Peyer's patch (tissue), 4 donors: ENCODE measurements at regions not wholly inside any gene's neighbourhood (a gene's known extent, or its start where the extent isn't known, plus 50 kb on each side); places are given as distances from the start of the nearest gene placed in this dataset.
A peak's percentile ranks its signal among the peaks of the same experiment; 100 is the strongest.
"Not testable (repeated sequence)": the region's sequence is repeated elsewhere in the genome, so short reads cannot be mapped to it uniquely, and the experiment has no call there.

Experiments
- DNase-seq, 3 donors: peaks; one replicate each; pipeline ENCODE4 v3.0.0-alpha.2; 2017 to 2019
- H3K27ac ChIP-seq, 4 donors: fragments of 200-600 bp; sonication (generic); one replicate each; pipeline ENCODE4 v1.5.1; 2016 to 2019
- H3K27me3 ChIP-seq, 2 donors: fragments of 200-600 bp; sonication (generic); one replicate each; pipeline ENCODE4 v1.5.1; 2019
- H3K36me3 ChIP-seq, 3 donors: fragments of 200-600 bp; sonication (generic); one replicate each; pipeline ENCODE4 v1.5.1; 2016 to 2019
- H3K4me1 ChIP-seq, 4 donors: fragments of 200-600 bp; sonication (generic); one replicate each; pipeline ENCODE4 v1.5.1; 2016 to 2019
- H3K4me3 ChIP-seq, 4 donors: fragments of 200-600 bp; sonication (generic); 1 replicate in 3 of 4; 2 replicates in 1 of 4; pipeline ENCODE4 v1.5.1; 2016 to 2019; ENCODE audit warnings: mild to moderate bottlenecking in 1 of 4
- H3K9me3 ChIP-seq, 4 donors: fragments of 200-600 bp; sonication (generic); one replicate each; pipeline ENCODE4 v1.5.1; 2016 to 2019; ENCODE audit warnings: mild to moderate bottlenecking in 1 of 4
- CTCF ChIP-seq, 6 experiments: fragments of 450-650 bp in 4 of 6; fragments of 200-600 bp in 2 of 6; sonication (generic) in 1 of 6; IDR thresholded peaks; one replicate each; pipeline ENCODE4 v1.5.1; 2017 to 2019; ENCODE audit warnings: antibody characterized with exemption in 6 of 6, mild to moderate bottlenecking in 3 of 6, moderate library complexity in 1 of 6
- POLR2A ChIP-seq, 2 donors: fragments of 450-650 bp; IDR thresholded peaks; one replicate each; pipeline ENCODE4 v1.5.1; 2017; ENCODE audit warnings: antibody characterized with exemption in 2 of 2, mild to moderate bottlenecking in 2 of 2, moderate library complexity in 2 of 2

- Histone ChIP-seq H3K27me3 (no peaks in the 10 kb centered on the region), H3K4me1 (no peaks in the 10 kb centered on the region), H3K27ac (no peak overlapping the region), H3K36me3 (no peaks in the 10 kb centered on the region), H3K4me3 (no peak overlapping the region), H3K9me3 (no peaks in the 10 kb centered on the region)
- no peak for TF ChIP-seq POLR2A (IDR thresholded peaks at IDR 0.05)
- no peak for TF ChIP-seq CTCF (IDR thresholded peaks at IDR 0.05)
- no peak for DNase-seq
These were observed 97.4 kb downstream of the EMB start for GRCh38 chr5:50343715-50344114.

- no peak for DNase-seq
- H3K27ac ChIP-seq = no peak overlapping the region
- no peak for TF ChIP-seq POLR2A (IDR thresholded peaks at IDR 0.05)
- TF ChIP-seq CTCF (IDR thresholded peaks at IDR 0.05) = no peak
These were observed 100.3 kb downstream of the EMB start for GRCh38 chr5:50340757-50341156.

GRCh38 chr5:50330633-50331032 is 110.5 kb downstream of the EMB start:
- not testable (repeated sequence) for H3K4me3 ChIP-seq, H3K9me3 ChIP-seq, H3K4me1 ChIP-seq, DNase-seq, H3K36me3 ChIP-seq, H3K27me3 ChIP-seq, H3K27ac ChIP-seq

More at GRCh38 chr5:50340757-50341156, 100.3 kb downstream of the EMB start:
- H3K4me1 ChIP-seq = no peaks in the 10 kb centered on the region
- no peaks in the 10 kb centered on the region for H3K9me3 ChIP-seq
- no peaks in the 10 kb centered on the region for H3K36me3 ChIP-seq
- no peak overlapping the region for H3K4me3 ChIP-seq
- no peaks in the 10 kb centered on the region for H3K27me3 ChIP-seq

GRCh38 chr5:50328193-50328729 is 112.8 kb downstream of the EMB start:
- H3K9me3 ChIP-seq = no peaks in the 10 kb centered on the region
- no peak overlapping the region for H3K4me3 ChIP-seq
- no peaks in the 10 kb centered on the region for H3K27me3 ChIP-seq
- no peak overlapping the region for H3K27ac ChIP-seq
- no peaks in the 10 kb centered on the region for H3K36me3 ChIP-seq
- H3K4me1 ChIP-seq = no peaks in the 10 kb centered on the region
- DNase-seq = no peak
- TF ChIP-seq CTCF (IDR thresholded peaks at IDR 0.05) (no peak), POLR2A (IDR thresholded peaks at IDR 0.05) (no peak)

GRCh38 chr5:50325237-50325832 is 115.8 kb downstream of the EMB start:
- DNase-seq = no peak

More at GRCh38 chr5:50325237-50325832, 115.8 kb downstream of the EMB start:
- Histone ChIP-seq H3K4me1 (no peaks in the 10 kb centered on the region), H3K4me3 (no peak overlapping the region), H3K36me3 (no peaks in the 10 kb centered on the region), H3K9me3 (no peaks in the 10 kb centered on the region), H3K27me3 (no peaks in the 10 kb centered on the region), H3K27ac (no peak overlapping the region)
- TF ChIP-seq CTCF (IDR thresholded peaks at IDR 0.05) = peak; percentile 28 to 80 (median 56)
- no peak for TF ChIP-seq POLR2A (IDR thresholded peaks at IDR 0.05)
